ENCODE measurements at regions not wholly inside any gene's neighbourhood (a gene's known extent, or its start where the extent isn't known, plus 50 kb on each side); places are given as distances from the start of the nearest gene placed in this dataset.

GRCh38 chr2:237193436-237193835, 107.7 kb downstream of the COPS8 start:
- TF ChIP-seq CTCF (IDR thresholded peaks at IDR 0.05; ENCODE audit: extremely low read depth, insufficient read depth, missing control alignments): no peak
- in situ Hi-C loops (cut with MboI; ENCODE audit: low pct_unique_long_range_greater_than_20kb, low sequenced_read_pairs, unreplicated experiment): no loop called here
- no peak for DNase-seq (ENCODE audit: low spot score)

GRCh38 chr2:237194081-237194480, 108.4 kb downstream of the COPS8 start:
- in situ Hi-C loops (cut with MboI; ENCODE audit: low pct_unique_long_range_greater_than_20kb, low sequenced_read_pairs, unreplicated experiment): no loop called here
- TF ChIP-seq CTCF (IDR thresholded peaks at IDR 0.05; ENCODE audit: extremely low read depth, insufficient read depth, missing control alignments): no peak
- DNase-seq (ENCODE audit: low spot score): no peak

- no peak for TF ChIP-seq CTCF (IDR thresholded peaks at IDR 0.05; ENCODE audit: extremely low read depth, insufficient read depth, missing control alignments)
- in situ Hi-C loops (cut with MboI; ENCODE audit: low pct_unique_long_range_greater_than_20kb, low sequenced_read_pairs, unreplicated experiment): no loop called here
- no peak for DNase-seq (ENCODE audit: low spot score)
Observed at GRCh38 chr2:237194906-237195305, 109.2 kb downstream of the COPS8 start.

- DNase-seq (ENCODE audit: low spot score): no peak
- TF ChIP-seq CTCF (IDR thresholded peaks at IDR 0.05; ENCODE audit: extremely low read depth, insufficient read depth, missing control alignments): no peak
- in situ Hi-C loops (cut with MboI; ENCODE audit: low pct_unique_long_range_greater_than_20kb, low sequenced_read_pairs, unreplicated experiment): no loop called here
Observed at GRCh38 chr2:237195396-237196120, 109.9 kb downstream of the COPS8 start.

- no peak for DNase-seq (ENCODE audit: low spot score)
- in situ Hi-C loops (cut with MboI; ENCODE audit: low pct_unique_long_range_greater_than_20kb, low sequenced_read_pairs, unreplicated experiment): no loop called here
Observed at GRCh38 chr2:237196409-237196808, 110.7 kb downstream of the COPS8 start.

GRCh38 chr2:237196866-237197618, 111.4 kb downstream of the COPS8 start:
- TF ChIP-seq CTCF (IDR thresholded peaks at IDR 0.05; ENCODE audit: extremely low read depth, insufficient read depth, missing control alignments): no peak

More at GRCh38 chr2:237196409-237196808, 110.7 kb downstream of the COPS8 start:
- no peak for TF ChIP-seq CTCF (IDR thresholded peaks at IDR 0.05; ENCODE audit: extremely low read depth, insufficient read depth, missing control alignments)

More at GRCh38 chr2:237196866-237197618, 111.4 kb downstream of the COPS8 start:
- in situ Hi-C loops (cut with MboI; ENCODE audit: low pct_unique_long_range_greater_than_20kb, low sequenced_read_pairs, unreplicated experiment): no loop called here
- DNase-seq (ENCODE audit: low spot score): no peak

All from GM13977 (cell line).